Esophagus squamous epithelium (tissue), 4 donors: ENCODE measurements at regions not wholly inside any gene's neighbourhood (a gene's known extent, or its start where the extent isn't known, plus 50 kb on each side); places are given as distances from the start of the nearest gene placed in this dataset.

Experiments used
- CTCF ChIP-seq, 6 experiments: fragments of 450-650 bp in 4 of 6; fragments of 200-600 bp in 2 of 6; sonication (generic) in 2 of 6; IDR thresholded peaks; one replicate each; pipeline ENCODE4 v1.5.1; 2016 to 2019; ENCODE audit warnings: antibody characterized with exemption in 6 of 6, mild to moderate bottlenecking in 4 of 6, moderate library complexity in 4 of 6
- POLR2A ChIP-seq, 4 donors: fragments of 450-650 bp; IDR thresholded peaks; one replicate each; pipeline ENCODE4 v1.6.1; 2017; ENCODE audit warnings: antibody characterized with exemption in 4 of 4, mild to moderate bottlenecking in 4 of 4, moderate library complexity in 3 of 4

GRCh38 chr17:70987867-70988340, 818.6 kb downstream of the KCNJ2 start:
- TF ChIP-seq CTCF (IDR thresholded peaks at IDR 0.05) (no peak), POLR2A (IDR thresholded peaks at IDR 0.05) (no peak)
